ENCODE measurements at regions not wholly inside any gene's neighbourhood (a gene's known extent, or its start where the extent isn't known, plus 50 kb on each side); places are given as distances from the start of the nearest gene placed in this dataset.

GRCh38 chr4:35182451-35182850 is 1061.9 kb downstream of the ARAP2 start:
- no peak overlapping the region for H3K27ac ChIP-seq
- no peak for FAIRE-seq
- DNase-seq (ENCODE audit: low read depth in 1 of 2, low spot score in 1 of 2) = no peak
- H3K4me2 ChIP-seq = no peak overlapping the region
- H3K4me1 ChIP-seq = no peaks in the 10 kb centered on the region
- no peak for ATAC-seq
- H3K9me3 ChIP-seq = no peaks in the 10 kb centered on the region
- ChIA-PET CTCF (no interaction called here), POLR2A (no interaction called here)
- TF ChIP-seq NFE2L2 (conservative IDR thresholded peaks at IDR 0.05; ENCODE audit: low read length) = no peak
- TF ChIP-seq REST (IDR thresholded peaks at IDR 0.05) = no peak
- TF ChIP-seq ATOH8 (CRISPR knock-in tag; IDR thresholded peaks at IDR 0.05; ENCODE audit: low read depth) = no peak
- no peak for TF ChIP-seq NR3C1 (IDR thresholded peaks at IDR 0.05)
- no peak for TF ChIP-seq ZC3H11A (IDR thresholded peaks at IDR 0.05)
- TF ChIP-seq CEBPB (IDR thresholded peaks at IDR 0.05) = no peak
- TF ChIP-seq RFX5 (IDR thresholded peaks at IDR 0.05) = no peak
- no peak for TF ChIP-seq ELK1 (IDR thresholded peaks at IDR 0.05; ENCODE audit: low read depth, low read length)
- TF ChIP-seq HES2 (IDR thresholded peaks at IDR 0.05) = no peak
- TF ChIP-seq ESRRA (IDR thresholded peaks at IDR 0.05; ENCODE audit: borderline replicate concordance, low read length) = no peak
- no peak for TF ChIP-seq HDAC2 (IDR thresholded peaks at IDR 0.05)
- TF ChIP-seq RAD21 (conservative IDR thresholded peaks at IDR 0.05 in 1 of 2, IDR thresholded peaks at IDR 0.05 in 1 of 2) = no peak
- no peak for TF ChIP-seq BHLHE40 (IDR thresholded peaks at IDR 0.05; ENCODE audit: low read depth, low read length)
- TF ChIP-seq RARB (CRISPR knock-in tag; IDR thresholded peaks at IDR 0.05) = no peak
- no peak for TF ChIP-seq MAX (IDR thresholded peaks at IDR 0.05)
- TF ChIP-seq GATA3 (IDR thresholded peaks at IDR 0.05; ENCODE audit: borderline replicate concordance) = no peak
- H3K4me3 ChIP-seq = no peak overlapping the region

GRCh38 chr4:35189988-35190613 is 1054.2 kb downstream of the ARAP2 start:
- Histone ChIP-seq H3K27ac (no peak overlapping the region), H3K4me2 (no peak overlapping the region), H3K4me3 (no peak overlapping the region), H3K9me3 (no peaks in the 10 kb centered on the region), H3K4me1 (no peaks in the 10 kb centered on the region)
- ChIA-PET POLR2A (no interaction called here), CTCF (no interaction called here)
- ATAC-seq (no peak), FAIRE-seq (no peak), DNase-seq (ENCODE audit: low read depth in 1 of 2, low spot score in 1 of 2) (no peak)
- TF ChIP-seq JUN (IDR thresholded peaks at IDR 0.05) (no peak), FOSB (CRISPR knock-in tag; IDR thresholded peaks at IDR 0.05) (no peak), TP53 (CRISPR knock-in tag; IDR thresholded peaks at IDR 0.05) (no peak), MAZ (IDR thresholded peaks at IDR 0.05; ENCODE audit: borderline replicate concordance, low read depth, low read length) (no peak), RAD21 (conservative IDR thresholded peaks at IDR 0.05 in 1 of 2, IDR thresholded peaks at IDR 0.05 in 1 of 2) (no peak), SMC3 (IDR thresholded peaks at IDR 0.05) (no peak), JUNB (IDR thresholded peaks at IDR 0.05) (no peak), EP300 (IDR thresholded peaks at IDR 0.05) (no peak), MAX (IDR thresholded peaks at IDR 0.05) (no peak), RCOR1 (IDR thresholded peaks at IDR 0.05; ENCODE audit: low read depth, low read length) (no peak), NR3C1 (IDR thresholded peaks at IDR 0.05) (no peak), EHF (CRISPR knock-in tag; IDR thresholded peaks at IDR 0.05) (no peak)
- 29% methylated on average over 3 of the region's 3 CpGs for WGBS (ENCODE audit: missing lambda C conversion rate)
